GM18507 (cell line): ENCODE measurements at regions not wholly inside any gene's neighbourhood (a gene's known extent, or its start where the extent isn't known, plus 50 kb on each side); places are given as distances from the start of the nearest gene placed in this dataset.

Experiments used
- DNase-seq: peaks from one replicate; pipeline ENCODE4 v3.0.0; 2011; ENCODE audit warnings: low read depth; ENCODE audit not compliant: insufficient read length; ENCODE audit errors: extremely low spot score
- FAIRE-seq: peaks from 2 replicates; lab custom pipeline; 2011; peaks lifted over from hg19 to GRCh38; lab: Jason Lieb, UNC

DNA sequence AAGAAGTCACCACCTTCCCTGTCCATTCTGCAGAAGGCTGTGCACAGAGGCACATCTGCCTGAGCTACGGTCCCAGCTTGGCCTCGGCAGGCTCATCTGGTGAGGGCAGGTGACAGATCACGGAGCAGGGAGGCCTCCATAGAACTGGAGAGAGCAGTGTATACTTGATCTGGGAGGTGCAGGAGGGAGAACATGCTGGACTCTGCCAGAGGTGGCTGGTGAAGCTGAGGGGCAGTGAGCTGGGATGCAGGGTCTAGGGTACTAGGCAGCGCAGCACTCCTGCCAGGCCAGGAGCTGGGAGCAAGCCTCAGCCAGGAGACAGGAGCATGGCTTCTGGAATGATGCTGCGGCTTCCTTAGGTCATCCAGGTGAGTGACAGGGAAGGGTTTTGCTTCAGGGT is 553.0 kb downstream of the TCERG1L start:
- DNase-seq (no peak), FAIRE-seq (no peak)

DNA sequence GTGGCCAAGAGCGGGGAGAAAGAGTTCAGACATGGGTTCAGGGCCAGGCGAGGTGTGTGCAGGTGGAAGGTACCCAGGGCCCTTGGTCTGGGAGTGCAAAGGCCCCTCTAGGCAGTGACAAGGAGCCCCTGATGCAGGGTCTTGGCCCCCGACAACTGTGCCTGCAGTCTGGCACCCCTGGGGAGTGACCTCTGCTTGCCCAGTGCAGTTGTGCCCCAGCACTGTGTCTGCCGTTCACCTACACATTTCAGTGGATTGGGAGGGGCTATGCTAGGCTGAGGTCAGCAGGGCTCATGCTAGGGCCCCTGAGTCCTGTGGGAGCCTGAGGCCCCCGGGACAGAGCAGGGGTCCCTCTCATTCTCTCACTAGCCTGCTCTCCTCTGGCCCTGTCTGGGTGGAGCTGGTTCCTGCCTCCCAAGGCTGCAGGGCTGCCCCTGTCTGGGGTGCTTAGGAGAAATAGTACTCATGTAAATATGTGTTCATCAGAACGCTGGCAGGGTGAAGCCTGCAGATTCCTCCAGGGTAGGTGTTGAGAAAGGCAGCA is 550.4 kb downstream of the TCERG1L start:
- DNase-seq (no peak), FAIRE-seq (no peak)

DNA sequence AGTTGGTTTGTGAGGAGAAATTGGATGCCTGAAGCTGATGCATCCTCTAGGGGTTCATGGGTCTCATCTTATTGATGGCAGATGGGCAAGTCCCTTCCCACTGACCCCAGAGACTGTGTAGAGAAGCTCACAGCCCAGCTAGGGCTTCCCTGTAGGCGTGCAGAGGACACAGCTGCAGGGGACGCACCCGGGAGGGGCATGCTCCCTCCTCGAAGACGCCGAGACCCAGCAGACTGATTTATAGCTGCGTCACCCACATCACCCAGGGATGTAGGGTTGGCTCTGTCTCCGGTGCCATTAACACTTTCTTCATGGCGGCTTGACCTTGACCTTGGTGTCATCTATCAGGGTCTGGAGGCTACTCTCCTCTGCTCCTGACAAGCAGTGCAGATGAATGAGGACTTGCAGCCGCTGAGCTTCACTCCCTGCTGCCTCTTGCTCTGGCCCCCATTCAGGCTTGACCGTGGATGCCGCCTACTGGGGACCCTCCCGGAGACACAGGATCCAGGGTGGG is 549.7 kb downstream of the TCERG1L start:
- DNase-seq (no peak), FAIRE-seq (no peak)

DNA sequence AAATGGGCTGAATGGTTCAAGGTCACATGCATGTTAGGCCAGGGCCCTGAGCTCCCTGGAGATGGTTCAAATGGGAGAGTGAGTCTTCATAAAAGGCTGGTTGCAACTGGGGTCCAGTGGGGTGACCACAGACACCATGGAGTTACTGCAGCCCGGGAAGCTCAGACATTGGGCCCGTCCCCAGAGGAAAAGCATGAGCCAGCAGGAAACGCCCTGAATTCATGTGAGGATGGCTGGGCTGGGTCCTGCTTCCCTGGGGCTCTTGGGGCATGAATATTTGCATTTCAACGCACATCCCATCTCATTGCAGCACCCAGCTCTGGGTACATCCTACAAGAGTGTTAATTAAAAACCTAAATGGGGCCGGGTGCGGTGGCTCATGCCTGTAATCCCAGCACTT is 549.0 kb downstream of the TCERG1L start:
- no peak for FAIRE-seq
- no peak for DNase-seq

DNA sequence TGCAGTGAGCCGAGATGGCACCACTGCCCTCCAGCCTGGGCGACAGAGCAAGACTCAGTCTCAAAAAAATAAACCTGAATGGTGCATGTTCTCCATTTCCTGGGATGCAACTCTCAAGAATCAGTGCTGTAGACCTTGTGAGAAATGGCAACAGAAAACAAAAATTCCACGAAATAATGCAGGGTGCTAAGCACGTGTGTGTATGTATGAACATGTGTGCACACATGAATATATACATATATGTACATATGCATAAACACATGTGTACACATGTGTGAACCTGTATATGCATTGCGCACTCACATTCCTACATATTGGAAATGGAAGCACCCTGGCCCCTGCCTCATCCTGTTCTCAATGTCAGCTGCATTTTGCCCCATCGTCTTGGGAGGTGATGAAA is 548.5 kb downstream of the TCERG1L start:
- FAIRE-seq, result no peak
- DNase-seq, result no peak

DNA sequence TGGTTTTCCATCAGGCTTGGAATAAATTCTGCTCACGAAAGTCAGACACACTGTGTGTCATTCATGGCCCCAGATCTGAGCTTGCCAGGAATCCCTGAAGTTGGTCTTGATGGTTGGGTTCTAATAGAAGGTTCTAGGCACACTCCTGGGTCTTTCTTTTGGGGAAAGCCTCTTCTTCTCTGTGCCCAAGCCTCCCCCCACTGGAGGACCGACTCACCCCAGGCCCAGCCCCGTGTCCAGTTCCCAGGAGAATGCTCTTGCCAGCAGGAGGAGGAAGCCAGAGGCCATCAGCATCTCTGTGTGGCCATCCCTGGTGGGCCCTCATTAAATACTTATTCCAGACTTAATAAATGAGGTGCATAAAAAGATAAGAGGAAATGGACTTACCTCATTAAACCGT is 548.0 kb downstream of the TCERG1L start:
- FAIRE-seq (no peak), DNase-seq (no peak)

DNA sequence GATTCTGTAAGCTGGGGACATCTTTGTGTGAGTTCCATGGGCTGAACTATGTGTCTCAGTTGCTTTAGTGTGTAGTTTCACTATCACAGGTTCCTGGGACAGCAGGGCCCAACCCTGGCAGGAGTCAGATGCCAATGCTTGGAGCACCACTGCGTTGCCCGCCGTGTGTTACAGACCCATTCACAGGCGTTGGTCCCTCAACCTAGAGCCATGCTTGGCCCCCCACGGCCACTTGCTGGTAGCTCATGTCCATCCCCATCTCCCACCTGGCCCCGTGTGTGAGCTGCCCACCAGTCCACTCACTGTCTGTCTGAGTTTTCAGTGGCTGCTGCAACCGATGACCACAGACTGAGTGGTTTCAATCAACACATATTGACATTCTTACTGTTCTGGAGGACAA is 546.9 kb downstream of the TCERG1L start:
- FAIRE-seq (no peak), DNase-seq (no peak)

DNA sequence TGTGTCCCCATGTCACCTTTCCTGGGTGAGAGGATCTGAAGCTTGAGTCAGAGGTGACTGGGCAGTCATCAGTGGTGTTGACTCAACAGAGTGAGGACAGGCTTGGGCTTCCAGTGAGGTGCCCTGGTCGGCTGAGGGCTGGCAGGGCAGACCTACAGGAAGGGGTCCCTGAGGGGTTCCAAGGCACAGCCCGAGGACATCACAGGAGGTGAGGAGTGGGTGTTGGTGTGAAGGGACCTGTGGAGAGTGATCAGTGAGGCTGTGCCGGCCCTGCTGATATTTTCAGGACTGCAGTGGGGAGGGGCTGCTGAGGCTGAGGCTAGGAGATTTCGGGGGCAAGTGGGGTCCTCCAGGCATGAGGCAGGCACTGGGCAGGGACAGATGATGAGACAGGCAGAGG is 545.5 kb downstream of the TCERG1L start:
- no peak for FAIRE-seq
- DNase-seq, result no peak

DNA sequence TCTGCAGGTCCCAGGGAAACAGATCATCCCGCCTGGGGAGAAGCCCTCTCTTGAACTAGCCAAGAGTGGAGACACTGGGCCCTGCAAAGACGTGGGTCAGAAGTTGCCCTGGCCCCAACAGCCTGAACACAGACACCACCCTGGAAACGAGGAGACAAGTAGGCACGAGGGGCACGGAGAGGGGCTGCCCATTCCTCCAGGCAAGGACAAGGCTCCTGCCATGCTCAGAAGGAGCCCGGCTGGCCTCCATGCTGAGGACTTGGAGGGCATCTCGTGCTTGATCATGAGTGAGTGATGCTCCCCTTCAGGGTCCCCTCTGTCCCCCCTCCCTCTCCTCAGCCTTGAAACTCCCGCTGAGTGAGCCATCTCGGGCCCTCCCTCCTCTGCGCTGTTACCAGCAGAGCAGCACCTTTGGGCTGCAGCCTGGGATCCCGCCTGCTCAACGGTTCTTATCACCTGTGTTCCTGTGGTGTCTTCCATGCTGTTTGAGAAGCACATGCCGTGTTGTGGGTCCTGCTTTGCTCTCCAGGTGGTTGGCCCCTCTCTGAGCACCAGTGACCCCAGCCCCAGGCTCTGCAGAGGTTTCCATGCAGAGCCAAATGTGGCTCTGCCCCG is 544.3 kb downstream of the TCERG1L start:
- no peak for DNase-seq
- FAIRE-seq, result no peak

DNA sequence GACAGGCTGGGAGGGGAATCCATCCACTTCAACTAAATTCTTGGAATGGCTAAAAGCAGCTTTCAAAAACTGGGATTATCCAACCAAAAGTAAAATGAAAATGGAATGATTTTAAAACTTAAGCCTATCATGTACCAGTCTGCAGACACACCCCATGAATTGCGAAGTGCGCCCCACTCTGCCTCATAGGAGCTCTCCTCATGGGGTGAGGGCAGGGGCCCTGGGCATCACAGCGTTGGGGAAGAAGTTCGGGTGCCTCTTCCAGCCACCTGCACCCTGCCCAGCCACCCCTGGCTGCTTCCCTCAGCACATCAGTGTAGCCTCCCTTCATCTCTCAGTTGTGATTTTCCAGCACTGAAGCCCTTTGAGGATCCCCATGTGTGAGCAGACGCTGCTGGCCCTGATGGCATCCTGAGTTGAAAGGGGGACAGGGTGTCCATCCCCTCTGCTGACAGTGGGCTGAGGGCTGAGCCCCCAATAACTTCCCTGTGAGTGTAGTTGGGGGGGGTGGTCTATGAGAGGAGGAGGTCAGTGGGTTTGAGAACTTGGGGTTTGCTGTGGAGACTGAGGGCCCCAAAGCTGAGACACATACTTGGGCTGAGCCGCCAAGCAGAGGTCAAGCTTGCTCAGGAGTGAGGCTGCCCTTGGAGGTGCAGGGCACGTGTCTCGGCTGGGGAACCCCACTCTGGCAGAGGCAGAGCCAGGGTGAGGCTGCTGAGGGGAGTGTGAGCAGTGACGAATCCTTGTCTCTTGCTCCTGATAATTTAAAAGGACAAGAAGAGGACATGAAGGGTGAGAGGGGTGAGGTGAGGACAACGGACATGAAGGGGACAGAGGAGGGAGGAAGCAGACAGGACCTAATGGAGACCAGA is 542.1 kb downstream of the TCERG1L start:
- FAIRE-seq (no peak), DNase-seq (no peak)

DNA sequence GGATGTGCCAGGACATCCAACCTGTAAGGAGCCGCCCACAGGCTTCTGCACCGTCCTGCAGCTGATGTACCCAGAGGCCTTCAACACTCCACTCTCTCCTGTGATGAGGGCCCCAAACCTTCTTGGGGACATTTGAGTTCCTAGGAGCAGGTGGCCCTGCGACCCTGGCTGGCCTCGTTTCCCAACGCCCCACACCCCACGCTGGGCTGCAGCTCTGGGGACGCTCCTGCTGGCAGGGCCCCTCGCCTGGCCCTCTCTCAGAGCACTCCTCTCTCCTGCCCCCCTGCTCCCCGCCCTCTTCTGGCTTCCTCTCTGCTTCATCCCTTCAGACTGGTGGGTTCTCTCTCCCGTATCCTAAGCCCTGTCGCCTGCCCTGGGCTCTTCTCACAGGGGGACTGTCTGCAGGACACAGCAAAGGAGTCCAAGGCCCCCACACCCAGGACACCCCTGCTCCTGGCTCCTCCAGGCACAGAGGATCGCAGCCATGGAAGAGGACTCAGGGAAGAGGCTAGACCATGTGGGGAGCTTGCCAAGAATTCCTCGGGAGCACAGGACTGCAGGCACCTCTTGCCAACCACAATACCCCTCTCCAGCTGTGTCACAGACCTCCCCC is 541.4 kb downstream of the TCERG1L start:
- DNase-seq, result no peak

DNA sequence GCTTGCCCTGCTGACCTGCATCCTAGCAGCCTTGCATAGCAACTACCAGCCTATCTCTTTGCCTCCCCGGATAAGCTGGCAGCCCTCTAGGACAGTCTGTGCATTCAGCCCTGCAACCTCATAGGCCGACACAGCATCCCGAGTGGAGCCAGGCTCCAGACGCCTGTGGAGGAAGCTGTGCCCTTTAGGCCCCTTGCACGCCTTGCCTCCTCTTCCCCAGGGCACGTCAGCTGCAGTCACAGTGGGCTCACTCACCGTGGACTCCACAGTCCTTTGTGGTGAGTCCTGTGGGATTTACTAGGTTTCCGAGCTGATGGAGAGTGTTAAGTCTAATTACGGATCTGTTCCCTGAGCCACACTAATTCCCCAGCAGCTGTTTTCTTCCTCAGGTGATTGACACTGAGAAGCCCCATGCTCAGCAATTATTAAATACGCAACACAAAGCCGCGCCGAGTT is 540.0 kb downstream of the TCERG1L start:
- DNase-seq (no peak), FAIRE-seq (no peak)

More for the DNA sequence above, 541.4 kb downstream of the TCERG1L start:
- FAIRE-seq, result no peak

DNA sequence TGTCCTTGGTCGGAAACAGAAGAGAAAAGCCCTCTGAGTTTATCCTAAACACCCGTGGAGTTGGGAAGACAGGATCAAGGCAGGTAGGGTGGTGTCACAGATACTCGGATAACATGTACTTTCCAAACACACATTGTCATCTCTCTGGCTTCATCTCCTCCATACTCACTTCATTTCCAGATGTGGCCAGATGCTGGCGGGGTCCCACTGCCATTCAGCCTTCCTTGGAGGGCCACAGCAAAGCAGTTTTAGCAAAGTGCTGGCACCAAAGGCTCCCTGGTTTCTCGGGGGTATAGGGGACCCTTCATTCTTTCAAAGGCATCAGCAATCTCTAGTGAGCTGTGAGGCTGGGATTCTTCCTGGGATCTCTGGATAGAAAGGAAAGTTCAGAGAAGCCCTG is 539.5 kb downstream of the TCERG1L start:
- DNase-seq (no peak), FAIRE-seq (no peak)

DNA sequence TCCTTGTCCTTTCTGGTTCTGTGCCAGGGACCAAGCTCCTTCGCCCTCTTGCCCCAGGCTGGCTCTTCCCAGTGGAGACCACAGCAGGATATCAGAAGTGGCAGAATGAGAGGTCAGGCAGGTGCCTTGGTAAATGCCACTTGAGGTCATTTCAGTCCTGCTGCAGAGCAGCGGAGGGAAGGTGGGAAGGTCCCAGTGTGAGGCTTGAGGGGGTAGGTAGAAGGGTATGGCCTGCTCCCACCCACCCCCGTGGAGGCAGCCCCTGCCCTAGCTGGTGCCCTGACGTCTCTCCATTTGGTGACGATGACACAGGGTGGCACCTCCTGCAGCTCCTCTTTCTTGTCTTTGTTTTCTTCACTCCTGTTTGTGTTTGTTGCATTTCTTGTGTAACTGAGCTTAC is 538.8 kb downstream of the TCERG1L start:
- FAIRE-seq, result no peak
- DNase-seq, result no peak

DNA sequence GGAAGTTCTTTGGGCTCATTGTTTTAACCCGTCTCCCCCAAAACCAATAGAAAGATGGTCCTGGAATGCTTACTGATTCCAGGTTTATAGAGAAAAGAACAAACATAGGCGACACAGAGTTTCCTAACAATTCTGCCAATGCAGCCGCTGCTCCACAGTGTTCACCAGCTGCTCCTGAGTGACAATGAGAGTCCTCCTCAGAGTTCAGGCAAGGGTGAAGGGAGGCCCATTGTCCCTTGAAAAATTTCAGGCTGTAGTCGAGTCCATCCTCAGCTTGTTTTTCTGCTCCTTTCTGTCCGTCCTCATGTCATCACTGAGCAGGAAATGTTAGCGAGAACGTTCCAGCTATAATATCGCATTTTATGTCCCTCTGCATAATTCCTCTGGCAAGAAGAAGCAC is 537.6 kb downstream of the TCERG1L start:
- FAIRE-seq, result no peak
- DNase-seq, result no peak

DNA sequence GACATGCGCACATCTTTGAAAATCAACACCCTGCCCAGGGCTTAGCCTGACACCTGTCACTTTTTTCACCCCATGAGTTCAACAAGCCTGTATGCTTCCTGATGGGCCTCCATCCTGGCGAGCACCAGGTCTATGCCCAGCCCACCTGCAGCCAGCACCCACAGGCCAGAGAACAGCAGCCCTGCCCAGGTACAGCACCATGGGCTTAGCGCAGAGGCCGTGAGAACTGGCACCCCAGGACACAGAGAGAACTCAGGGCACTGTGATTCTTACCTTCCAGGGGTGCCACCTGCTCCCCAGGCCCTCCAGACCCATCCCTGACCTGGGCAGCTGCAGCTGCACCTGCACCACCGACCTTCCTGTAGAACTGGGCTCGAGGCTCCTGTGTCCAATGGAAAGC is 536.6 kb downstream of the TCERG1L start:
- FAIRE-seq (no peak), DNase-seq (no peak)

DNA sequence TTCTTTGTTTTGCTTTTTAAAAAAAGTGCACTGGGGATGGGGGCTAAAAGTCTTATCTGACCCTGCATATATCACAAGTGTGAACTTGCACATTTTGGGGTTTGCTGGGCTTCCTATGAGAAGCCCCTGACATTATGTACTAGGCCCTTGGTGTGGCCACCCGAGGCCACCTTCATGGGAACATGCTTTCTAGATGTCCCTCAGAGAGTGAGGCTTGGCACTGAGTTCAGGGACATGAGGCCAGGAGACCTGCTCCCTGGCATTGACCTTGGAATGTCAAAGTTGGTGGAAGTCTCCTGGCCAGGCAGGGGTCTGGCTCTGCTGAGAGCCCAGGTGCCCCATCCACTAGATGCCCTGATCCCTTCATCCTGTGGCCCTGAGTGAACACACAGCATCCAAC is 536.2 kb downstream of the TCERG1L start:
- DNase-seq, result no peak
- FAIRE-seq, result no peak

DNA sequence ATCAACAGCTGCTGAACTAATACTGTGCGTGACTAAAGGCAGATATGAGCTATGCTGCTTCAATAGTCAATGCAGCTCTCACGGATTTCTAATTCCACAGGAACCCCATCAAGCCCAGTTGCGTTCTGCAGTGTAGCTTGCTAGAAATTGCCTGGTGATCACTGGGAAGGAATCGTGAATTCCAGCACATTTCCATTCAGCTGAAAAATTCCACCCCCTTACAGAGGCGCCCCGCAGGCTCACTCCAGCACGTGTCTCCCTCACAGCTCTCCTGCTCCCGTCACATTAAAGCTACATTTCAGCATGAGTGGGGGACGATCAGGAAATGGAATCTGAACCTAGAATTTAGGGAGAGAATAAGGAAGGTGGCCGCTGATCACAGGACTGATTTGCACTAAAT is 534.8 kb downstream of the TCERG1L start:
- DNase-seq, result no peak
- no peak for FAIRE-seq

DNA sequence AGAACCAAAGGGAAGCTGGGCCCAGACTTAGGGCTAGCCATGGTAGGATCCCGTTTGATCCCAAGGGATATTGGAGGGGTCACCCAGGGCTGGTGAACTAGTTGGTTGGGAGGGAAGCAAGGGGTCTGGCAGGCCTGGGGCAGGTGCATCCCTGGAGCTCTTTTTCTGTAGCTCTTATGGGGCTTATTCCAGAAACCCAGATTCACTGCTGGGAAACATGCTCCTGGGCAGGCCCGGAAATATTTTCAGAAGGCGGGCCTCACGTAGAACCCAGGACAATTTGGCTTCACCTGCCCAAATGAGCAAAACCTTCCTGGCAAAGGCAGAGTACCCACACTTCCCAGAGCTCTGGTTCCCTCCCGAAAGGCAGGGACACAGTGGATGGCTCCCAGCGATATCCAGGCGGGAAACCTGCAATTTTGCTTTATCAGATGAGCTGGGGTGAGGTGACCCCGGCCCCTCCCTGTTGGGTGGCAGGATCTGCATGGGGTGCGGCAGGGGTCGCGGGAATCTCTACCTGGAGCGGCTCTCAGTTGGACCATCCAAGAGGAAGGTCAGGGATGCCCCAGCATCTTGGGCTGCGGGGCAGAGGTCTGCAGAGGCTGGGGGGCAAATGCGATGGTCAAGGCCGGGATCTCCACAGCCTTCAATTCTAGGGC is 533.9 kb downstream of the TCERG1L start:
- DNase-seq (no peak), FAIRE-seq (no peak)

DNA sequence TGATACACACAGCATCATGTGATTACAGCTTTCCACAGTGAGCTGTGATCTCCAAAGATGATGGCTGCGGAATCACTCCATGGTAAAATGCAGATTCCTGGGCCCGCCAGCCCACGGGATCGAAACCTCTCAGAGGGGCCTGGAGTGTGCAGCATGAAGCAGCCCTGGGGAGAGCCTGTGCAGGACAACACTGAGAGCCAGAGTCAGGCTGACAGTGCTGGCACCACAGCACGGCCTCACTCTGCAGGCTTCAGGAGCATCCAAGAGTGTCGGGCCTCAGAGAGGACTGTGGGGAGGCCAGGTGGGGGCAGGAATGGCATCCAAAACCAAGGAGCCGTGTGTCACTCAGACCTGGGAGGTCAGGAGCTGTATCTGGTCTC is 533.4 kb downstream of the TCERG1L start:
- DNase-seq (no peak), FAIRE-seq (no peak)
